ENCODE measurements at regions not wholly inside any gene's neighbourhood (a gene's known extent, or its start where the extent isn't known, plus 50 kb on each side); places are given as distances from the start of the nearest gene placed in this dataset.

- ChIA-PET POLR2A (no interaction called here), CTCF (no interaction called here)
- no peak for TF ChIP-seq CTCF (IDR thresholded peaks at IDR 0.05; ENCODE audit: insufficient read depth, low read depth, low read length)
- Histone ChIP-seq H3K4me3 (ENCODE audit: low read depth, low read length) (no peak overlapping the region), H3K27me3 (ENCODE audit: control insufficient read depth, insufficient read depth, low read length) (no peaks in the 10 kb centered on the region), H3K36me3 (ENCODE audit: control insufficient read depth, insufficient read depth, low read length) (no peaks in the 10 kb centered on the region)
- no peak for DNase-seq (ENCODE audit: low read depth)
These were observed 299.2 kb downstream of the LRIG3 start for GRCh38 chr12:58621126-58621525.

- no peak for DNase-seq (ENCODE audit: low read depth)
- no peaks in the 10 kb centered on the region for H3K36me3 ChIP-seq (ENCODE audit: control insufficient read depth, insufficient read depth, low read length)
- ChIA-PET POLR2A (no interaction called here), CTCF (interaction anchor here (2.3 kb wide), 1 partner anchor 14 kb away, joined by 8 read pairs; no protein-coding TSS in a partner anchor)
- no peak for TF ChIP-seq CTCF (IDR thresholded peaks at IDR 0.05; ENCODE audit: insufficient read depth, low read depth, low read length)
- H3K27me3 ChIP-seq (ENCODE audit: control insufficient read depth, insufficient read depth, low read length), result no peaks in the 10 kb centered on the region
- H3K4me3 ChIP-seq (ENCODE audit: low read depth, low read length), result no peak overlapping the region
These were observed 290.9 kb downstream of the LRIG3 start for GRCh38 chr12:58629376-58629775.

GRCh38 chr12:58633479-58633878 is 286.8 kb downstream of the LRIG3 start:
- Histone ChIP-seq H3K27me3 (ENCODE audit: control insufficient read depth, insufficient read depth, low read length) (no peaks in the 10 kb centered on the region), H3K4me3 (ENCODE audit: low read depth, low read length) (no peak overlapping the region), H3K36me3 (ENCODE audit: control insufficient read depth, insufficient read depth, low read length) (no peaks in the 10 kb centered on the region)
- CTCF ChIA-PET, result no interaction called here
- no peak for TF ChIP-seq CTCF (IDR thresholded peaks at IDR 0.05; ENCODE audit: insufficient read depth, low read depth, low read length)
- DNase-seq (ENCODE audit: low read depth), result no peak
- POLR2A ChIA-PET, result interaction anchor here (1.1 kb wide), 1 partner anchor 13 kb away, joined by 3 read pairs; no protein-coding TSS in a partner anchor

GRCh38 chr12:58639318-58639934 is 280.9 kb downstream of the LRIG3 start:
- H3K4me3 ChIP-seq (ENCODE audit: low read depth, low read length), result no peak overlapping the region
- H3K27me3 ChIP-seq (ENCODE audit: control insufficient read depth, insufficient read depth, low read length), result no peaks in the 10 kb centered on the region
- no peak for DNase-seq (ENCODE audit: low read depth)
- TF ChIP-seq CTCF (IDR thresholded peaks at IDR 0.05; ENCODE audit: insufficient read depth, low read depth, low read length), result no peak
- CTCF ChIA-PET, result interaction anchor here (0.8 kb wide), 1 partner anchor 90 kb away, joined by 3 read pairs; no protein-coding TSS in a partner anchor
- H3K36me3 ChIP-seq (ENCODE audit: control insufficient read depth, insufficient read depth, low read length), result no peaks in the 10 kb centered on the region
- POLR2A ChIA-PET, result no interaction called here

GRCh38 chr12:58640314-58640713 is 280.0 kb downstream of the LRIG3 start:
- no peak overlapping the region for H3K4me3 ChIP-seq (ENCODE audit: low read depth, low read length)
- no peaks in the 10 kb centered on the region for H3K27me3 ChIP-seq (ENCODE audit: control insufficient read depth, insufficient read depth, low read length)
- TF ChIP-seq CTCF (IDR thresholded peaks at IDR 0.05; ENCODE audit: insufficient read depth, low read depth, low read length), result no peak
- CTCF ChIA-PET, result no interaction called here
- no peaks in the 10 kb centered on the region for H3K36me3 ChIP-seq (ENCODE audit: control insufficient read depth, insufficient read depth, low read length)
- POLR2A ChIA-PET, result no interaction called here
- DNase-seq (ENCODE audit: low read depth), result no peak
